Coronary artery (tissue), 2 donors: ENCODE measurements at regions not wholly inside any gene's neighbourhood (a gene's known extent, or its start where the extent isn't known, plus 50 kb on each side); places are given as distances from the start of the nearest gene placed in this dataset.

Source experiments
- DNase-seq: peaks from one replicate; pipeline ENCODE4 v3.0.0-alpha.2; 2017; ENCODE audit warnings: low spot score
- H3K27ac ChIP-seq, 2 donors: fragments of 200-600 bp; sonication (generic); one replicate each; pipeline ENCODE4 v1.5.1; 2016 to 2019
- H3K4me3 ChIP-seq: fragments of 200-600 bp; sonication (generic); 2 replicates; pipeline ENCODE4 v1.5.1; 2016; ENCODE audit warnings: mild to moderate bottlenecking, moderate library complexity
- CTCF ChIP-seq: fragments of 200-600 bp; sonication (generic); IDR thresholded peaks from one replicate; pipeline ENCODE4 v1.5.1; 2019; ENCODE audit warnings: antibody characterized with exemption

- no peak for TF ChIP-seq CTCF
- no peak overlapping the region for H3K27ac ChIP-seq
- H3K4me3 ChIP-seq = no peak overlapping the region
- DNase-seq = no peak
These were observed 94.6 kb upstream of the SCAF11 start for GRCh38 chr12:46084666-46085631.

- no peak for DNase-seq
- Histone ChIP-seq H3K4me3 (no peak overlapping the region), H3K27ac (no peak overlapping the region)
- no peak for TF ChIP-seq CTCF
These were observed 92.3 kb upstream of the SCAF11 start for GRCh38 chr12:46082490-46083200.

- no peak for TF ChIP-seq CTCF
- Histone ChIP-seq H3K27ac (no peak overlapping the region), H3K4me3 (no peak overlapping the region)
- DNase-seq = no peak
These were observed 82.9 kb upstream of the SCAF11 start for GRCh38 chr12:46073321-46073720.

- TF ChIP-seq CTCF = peak; percentile 78
- DNase-seq = no peak
- Histone ChIP-seq H3K27ac (no peak overlapping the region), H3K4me3 (peak overlapping the region; percentile 30)
These were observed 81.6 kb upstream of the SCAF11 start for GRCh38 chr12:46071769-46072624.

GRCh38 chr12:46071335-46071734, 81.0 kb upstream of the SCAF11 start:
- no peak overlapping the region for H3K4me3 ChIP-seq
- DNase-seq = no peak
- H3K27ac ChIP-seq = no peak overlapping the region
- TF ChIP-seq CTCF = no peak

GRCh38 chr12:46067094-46067493, 76.7 kb upstream of the SCAF11 start:
- DNase-seq = no peak
- H3K27ac ChIP-seq = no peak overlapping the region
- no peak overlapping the region for H3K4me3 ChIP-seq
- TF ChIP-seq CTCF = no peak
